ENCODE measurements at regions not wholly inside any gene's neighbourhood (a gene's known extent, or its start where the extent isn't known, plus 50 kb on each side); places are given as distances from the start of the nearest gene placed in this dataset.
"Not testable (repeated sequence)": the region's sequence is repeated elsewhere in the genome, so short reads cannot be mapped to it uniquely, and the experiment has no call there.

GRCh38 chr5:57887851-57888621 is 405.4 kb upstream of the ACTBL2 start:
- H3K4me3 ChIP-seq = no peak overlapping the region

GRCh38 chr5:57884346-57885102 is 401.9 kb upstream of the ACTBL2 start:
- no peak overlapping the region for H3K4me3 ChIP-seq
- no peak for DNase-seq (ENCODE audit: low spot score)
- no peaks in the 10 kb centered on the region for H3K36me3 ChIP-seq
- no peak overlapping the region for H3K27ac ChIP-seq
- no peak for TF ChIP-seq CTCF (IDR thresholded peaks at IDR 0.05)
- no peaks in the 10 kb centered on the region for H3K27me3 ChIP-seq
- H3K9me3 ChIP-seq = no peaks in the 10 kb centered on the region
- H3K4me1 ChIP-seq = no peaks in the 10 kb centered on the region

More at GRCh38 chr5:57887851-57888621, 405.4 kb upstream of the ACTBL2 start:
- H3K9me3 ChIP-seq = no peaks in the 10 kb centered on the region
- H3K4me1 ChIP-seq = no peaks in the 10 kb centered on the region
- H3K27ac ChIP-seq = no peak overlapping the region
- no peaks in the 10 kb centered on the region for H3K27me3 ChIP-seq
- no peaks in the 10 kb centered on the region for H3K36me3 ChIP-seq
- peak; percentile 41 to 72 for TF ChIP-seq CTCF (IDR thresholded peaks at IDR 0.05)
- DNase-seq (ENCODE audit: low spot score) = no peak

GRCh38 chr5:57880216-57880615 is 397.6 kb upstream of the ACTBL2 start:
- TF ChIP-seq CTCF (IDR thresholded peaks at IDR 0.05) = no peak
- Histone ChIP-seq H3K36me3 (no peaks in the 10 kb centered on the region), H3K4me1 (no peaks in the 10 kb centered on the region), H3K27me3 (no peaks in the 10 kb centered on the region), H3K4me3 (no peak overlapping the region), H3K27ac (no peak overlapping the region), H3K9me3 (no peaks in the 10 kb centered on the region)
- DNase-seq (ENCODE audit: low spot score) = no peak

- Histone ChIP-seq H3K27me3 (no peaks in the 10 kb centered on the region), H3K36me3 (no peaks in the 10 kb centered on the region), H3K4me1 (no peaks in the 10 kb centered on the region), H3K27ac (no peak overlapping the region), H3K4me3 (no peak overlapping the region), H3K9me3 (no peaks in the 10 kb centered on the region)
- no peak for DNase-seq (ENCODE audit: low spot score)
- no peak for TF ChIP-seq CTCF (IDR thresholded peaks at IDR 0.05)
These were observed 395.7 kb upstream of the ACTBL2 start for GRCh38 chr5:57878301-57878722.

- no peak overlapping the region for H3K27ac ChIP-seq
- no peaks in the 10 kb centered on the region for H3K4me1 ChIP-seq
- no peak overlapping the region for H3K4me3 ChIP-seq
- DNase-seq (ENCODE audit: low spot score) = no peak
- no peak for TF ChIP-seq CTCF (IDR thresholded peaks at IDR 0.05)
- no peaks in the 10 kb centered on the region for H3K9me3 ChIP-seq
- H3K36me3 ChIP-seq = no peaks in the 10 kb centered on the region
- H3K27me3 ChIP-seq = no peaks in the 10 kb centered on the region
These were observed 388.9 kb upstream of the ACTBL2 start for GRCh38 chr5:57871496-57871895.

- DNase-seq (ENCODE audit: low spot score); H3K4me3 ChIP-seq; H3K4me1 ChIP-seq; H3K27ac ChIP-seq; H3K27me3 ChIP-seq; H3K9me3 ChIP-seq; H3K36me3 ChIP-seq: not testable (repeated sequence)
These were observed 387.7 kb upstream of the ACTBL2 start for GRCh38 chr5:57870267-57870666.
